ENCODE measurements at regions not wholly inside any gene's neighbourhood (a gene's known extent, or its start where the extent isn't known, plus 50 kb on each side); places are given as distances from the start of the nearest gene placed in this dataset.

GRCh38 chr3:178267158-178267844, 268.9 kb upstream of the KCNMB2 start:
- TF ChIP-seq RELA (CRISPR knock-in tag; IDR thresholded peaks at IDR 0.05; ENCODE audit: borderline replicate concordance) (no peak), CTCF (IDR thresholded peaks at IDR 0.05) (no peak)
